Bronchial epithelial cell (primary cell): ENCODE measurements at regions not wholly inside any gene's neighbourhood (a gene's known extent, or its start where the extent isn't known, plus 50 kb on each side); places are given as distances from the start of the nearest gene placed in this dataset.
A peak's percentile ranks its signal among the peaks of the same experiment; 100 is the strongest.
"Not testable (repeated sequence)": the region's sequence is repeated elsewhere in the genome, so short reads cannot be mapped to it uniquely, and the experiment has no call there.

ENCODE experiments used
- DNase-seq: peaks from one replicate; pipeline ENCODE4 v3.0.0-alpha.2; 2010; ENCODE audit warnings: low read depth
- FAIRE-seq: peaks from 2 replicates; lab custom pipeline; 2011; peaks lifted over from hg19 to GRCh38; lab: Jason Lieb, UNC
- H3K27me3 ChIP-seq: 2 replicates; pipeline ENCODE4 v1.5.1; 2011; ENCODE audit warnings: low read length; ENCODE audit not compliant: control insufficient read depth, insufficient read depth
- H3K36me3 ChIP-seq: 2 replicates; pipeline ENCODE4 v1.5.1; 2011; ENCODE audit warnings: low read length; ENCODE audit not compliant: control insufficient read depth, insufficient read depth
- H3K4me3 ChIP-seq: 2 replicates; pipeline ENCODE4 v1.5.1; 2011; ENCODE audit warnings: mild to moderate bottlenecking, low read depth, low read length, control low read depth
- CTCF ChIP-seq: IDR thresholded peaks from 2 replicates; pipeline ENCODE4 v1.5.1; 2011; ENCODE audit warnings: mild to moderate bottlenecking, moderate library complexity, low read length, control low read depth, inconsistent platforms; ENCODE audit not compliant: insufficient read depth, severe bottlenecking

- FAIRE-seq (no peak), DNase-seq (no peak)
- Histone ChIP-seq H3K36me3 (no peaks in the 10 kb centered on the region), H3K27me3 (no peaks in the 10 kb centered on the region), H3K4me3 (no peak overlapping the region)
- TF ChIP-seq CTCF = no peak
Observed at GRCh38 chr10:31668326-31668725, 260.3 kb downstream of the ARHGAP12 start.

- not testable (repeated sequence) for DNase-seq, H3K4me3 ChIP-seq, FAIRE-seq, H3K27me3 ChIP-seq, H3K36me3 ChIP-seq
Observed at GRCh38 chr10:31665764-31666279, 262.8 kb downstream of the ARHGAP12 start.

GRCh38 chr10:31664803-31665202 lies 263.8 kb downstream of the ARHGAP12 start:
- DNase-seq (no peak), FAIRE-seq (no peak)
- no peaks in the 10 kb centered on the region for H3K36me3 ChIP-seq
- H3K4me3 ChIP-seq = no peak overlapping the region
- no peaks in the 10 kb centered on the region for H3K27me3 ChIP-seq
- no peak for TF ChIP-seq CTCF

GRCh38 chr10:31664071-31664470 lies 264.6 kb downstream of the ARHGAP12 start:
- H3K27me3 ChIP-seq, FAIRE-seq, H3K36me3 ChIP-seq, DNase-seq, H3K4me3 ChIP-seq: not testable (repeated sequence)

GRCh38 chr10:31660300-31660699 lies 268.3 kb downstream of the ARHGAP12 start:
- DNase-seq (no peak), FAIRE-seq (no peak)
- no peak for TF ChIP-seq CTCF
- Histone ChIP-seq H3K27me3 (no peaks in the 10 kb centered on the region), H3K36me3 (no peaks in the 10 kb centered on the region), H3K4me3 (no peak overlapping the region)

GRCh38 chr10:31659665-31660064 lies 269.0 kb downstream of the ARHGAP12 start:
- FAIRE-seq = peak; percentile 62
- H3K36me3 ChIP-seq = no peaks in the 10 kb centered on the region
- no peak for DNase-seq
- H3K4me3 ChIP-seq = no peak overlapping the region
- no peak for TF ChIP-seq CTCF
- no peaks in the 10 kb centered on the region for H3K27me3 ChIP-seq

GRCh38 chr10:31657434-31657872 lies 271.2 kb downstream of the ARHGAP12 start:
- FAIRE-seq = no peak
- no peak for TF ChIP-seq CTCF
- no peaks in the 10 kb centered on the region for H3K27me3 ChIP-seq
- H3K36me3 ChIP-seq = no peaks in the 10 kb centered on the region
- no peak overlapping the region for H3K4me3 ChIP-seq
- DNase-seq = no peak
